ENCODE measurements at regions not wholly inside any gene's neighbourhood (a gene's known extent, or its start where the extent isn't known, plus 50 kb on each side); places are given as distances from the start of the nearest gene placed in this dataset.

- no peak overlapping the region for H3K4me3 ChIP-seq
- intact Hi-C loops (cut with micrococcal nuclease) = no loop called here
These were observed 410.6 kb downstream of the HNRNPD start for GRCh38 chr4:81963015-81963762.

GRCh38 chr4:81960961-81961360 lies 412.8 kb downstream of the HNRNPD start:
- TF ChIP-seq CTCF (IDR thresholded peaks at IDR 0.05; ENCODE audit: borderline replicate concordance) = no peak
- H3K4me1 ChIP-seq = no peaks in the 10 kb centered on the region
- no peaks in the 10 kb centered on the region for H3K9me3 ChIP-seq (replicated peaks)
- H3K4me3 ChIP-seq = no peak overlapping the region
- intact Hi-C loops (cut with micrococcal nuclease) = no loop called here
- no peak overlapping the region for H3K27ac ChIP-seq (replicated peaks)
- peaks cover 10% of the 10 kb centered on the region for H3K27me3 ChIP-seq (ENCODE audit: low read depth)
- no peaks in the 10 kb centered on the region for H3K36me3 ChIP-seq
- DNase-seq = no peak

More at GRCh38 chr4:81963015-81963762, 410.6 kb downstream of the HNRNPD start:
- no peaks in the 10 kb centered on the region for H3K27me3 ChIP-seq (ENCODE audit: low read depth)
- no peak for DNase-seq
- H3K4me1 ChIP-seq = no peaks in the 10 kb centered on the region
- H3K9me3 ChIP-seq (replicated peaks) = no peaks in the 10 kb centered on the region
- H3K27ac ChIP-seq (replicated peaks) = no peak overlapping the region
- TF ChIP-seq CTCF (IDR thresholded peaks at IDR 0.05; ENCODE audit: borderline replicate concordance) = no peak
- H3K36me3 ChIP-seq = no peaks in the 10 kb centered on the region

- Histone ChIP-seq H3K4me3 (no peak overlapping the region), H3K9me3 (replicated peaks) (no peaks in the 10 kb centered on the region), H3K27me3 (ENCODE audit: low read depth) (peaks cover 22% of the 10 kb centered on the region), H3K36me3 (no peaks in the 10 kb centered on the region), H3K27ac (replicated peaks) (no peak overlapping the region), H3K4me1 (no peaks in the 10 kb centered on the region)
- DNase-seq = no peak
- intact Hi-C loops (cut with micrococcal nuclease) = no loop called here
- TF ChIP-seq CTCF (IDR thresholded peaks at IDR 0.05; ENCODE audit: borderline replicate concordance) = no peak
These were observed 419.5 kb downstream of the HNRNPD start for GRCh38 chr4:81954271-81954670.

- Histone ChIP-seq H3K4me1 (no peaks in the 10 kb centered on the region), H3K36me3 (no peaks in the 10 kb centered on the region), H3K27ac (replicated peaks) (no peak overlapping the region), H3K27me3 (ENCODE audit: low read depth) (peaks cover 16% of the 10 kb centered on the region), H3K9me3 (replicated peaks) (no peaks in the 10 kb centered on the region), H3K4me3 (no peak overlapping the region)
- DNase-seq = no peak
- intact Hi-C loops (cut with micrococcal nuclease) = no loop called here
- no peak for TF ChIP-seq CTCF (IDR thresholded peaks at IDR 0.05; ENCODE audit: borderline replicate concordance)
These were observed 421.8 kb downstream of the HNRNPD start for GRCh38 chr4:81951891-81952455.

- Histone ChIP-seq H3K4me3 (no peak overlapping the region), H3K9me3 (replicated peaks) (no peaks in the 10 kb centered on the region), H3K27me3 (ENCODE audit: low read depth) (peaks cover under 1% of the 10 kb centered on the region), H3K27ac (replicated peaks) (no peak overlapping the region), H3K36me3 (no peaks in the 10 kb centered on the region), H3K4me1 (no peaks in the 10 kb centered on the region)
- DNase-seq = no peak
- no peak for TF ChIP-seq CTCF (IDR thresholded peaks at IDR 0.05; ENCODE audit: borderline replicate concordance)
- intact Hi-C loops (cut with micrococcal nuclease) = no loop called here
These were observed 426.8 kb downstream of the HNRNPD start for GRCh38 chr4:81946996-81947395.
